Raji (cell line): ENCODE measurements at regions not wholly inside any gene's neighbourhood (a gene's known extent, or its start where the extent isn't known, plus 50 kb on each side); places are given as distances from the start of the nearest gene placed in this dataset.

Experiments used
- POLR2A ChIP-seq: IDR thresholded peaks from 2 replicates; pipeline ENCODE4 v1.6.1; 2011; ENCODE audit warnings: low read depth, low read length, control low read depth; ENCODE audit not compliant: insufficient read depth

GRCh38 chr1:221916176-221916575 is 174.3 kb upstream of the DUSP10 start:
- no peak for TF ChIP-seq POLR2A

GRCh38 chr1:221915764-221916163 is 173.9 kb upstream of the DUSP10 start:
- no peak for TF ChIP-seq POLR2A

- TF ChIP-seq POLR2A = no peak
Measured at GRCh38 chr1:221913351-221913892, 171.5 kb upstream of the DUSP10 start.

GRCh38 chr1:221912230-221912629 is 170.3 kb upstream of the DUSP10 start:
- TF ChIP-seq POLR2A = no peak

GRCh38 chr1:221911714-221912113 is 169.8 kb upstream of the DUSP10 start:
- no peak for TF ChIP-seq POLR2A

GRCh38 chr1:221910222-221910621 is 168.3 kb upstream of the DUSP10 start:
- no peak for TF ChIP-seq POLR2A

- no peak for TF ChIP-seq POLR2A
Measured at GRCh38 chr1:221908573-221908972, 166.7 kb upstream of the DUSP10 start.

- no peak for TF ChIP-seq POLR2A
Measured at GRCh38 chr1:221907166-221907932, 165.5 kb upstream of the DUSP10 start.

GRCh38 chr1:221905802-221906201 is 163.9 kb upstream of the DUSP10 start:
- no peak for TF ChIP-seq POLR2A

GRCh38 chr1:221904319-221904718 is 162.4 kb upstream of the DUSP10 start:
- TF ChIP-seq POLR2A = no peak

- no peak for TF ChIP-seq POLR2A
Measured at GRCh38 chr1:221903594-221903993, 161.7 kb upstream of the DUSP10 start.

GRCh38 chr1:221902961-221903360 is 161.1 kb upstream of the DUSP10 start:
- no peak for TF ChIP-seq POLR2A

- TF ChIP-seq POLR2A = no peak
Measured at GRCh38 chr1:221900678-221901077, 158.8 kb upstream of the DUSP10 start.

- no peak for TF ChIP-seq POLR2A
Measured at GRCh38 chr1:221897321-221897721, 155.4 kb upstream of the DUSP10 start.

GRCh38 chr1:221892301-221892830 is 150.5 kb upstream of the DUSP10 start:
- no peak for TF ChIP-seq POLR2A

- TF ChIP-seq POLR2A = no peak
Measured at GRCh38 chr1:221891708-221892107, 149.8 kb upstream of the DUSP10 start.
